ENCODE measurements at regions not wholly inside any gene's neighbourhood (a gene's known extent, or its start where the extent isn't known, plus 50 kb on each side); places are given as distances from the start of the nearest gene placed in this dataset.

DNA sequence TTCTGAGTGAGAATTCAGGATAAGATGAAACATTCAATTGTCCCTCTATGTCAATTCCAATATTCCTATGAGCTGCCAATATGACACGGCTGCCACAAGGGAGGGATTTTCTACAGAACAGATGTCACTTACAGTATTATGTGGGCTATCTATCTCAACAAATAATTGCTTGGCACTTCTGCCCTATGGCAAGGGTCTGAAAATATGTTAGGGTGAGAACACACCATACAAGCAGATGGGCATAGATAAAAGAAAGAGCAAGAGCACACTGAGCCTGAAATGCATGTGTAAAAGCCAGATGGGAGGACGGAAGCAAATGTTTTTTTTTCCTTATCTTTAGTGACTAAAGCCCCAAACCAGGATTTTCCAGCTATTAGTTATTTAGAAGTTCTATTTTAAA is 70.1 kb upstream of the TFEC start:
- no peak for TF ChIP-seq EZH2 (IDR thresholded peaks at IDR 0.05; ENCODE audit: low read length)
- TF ChIP-seq, protein P1, sequence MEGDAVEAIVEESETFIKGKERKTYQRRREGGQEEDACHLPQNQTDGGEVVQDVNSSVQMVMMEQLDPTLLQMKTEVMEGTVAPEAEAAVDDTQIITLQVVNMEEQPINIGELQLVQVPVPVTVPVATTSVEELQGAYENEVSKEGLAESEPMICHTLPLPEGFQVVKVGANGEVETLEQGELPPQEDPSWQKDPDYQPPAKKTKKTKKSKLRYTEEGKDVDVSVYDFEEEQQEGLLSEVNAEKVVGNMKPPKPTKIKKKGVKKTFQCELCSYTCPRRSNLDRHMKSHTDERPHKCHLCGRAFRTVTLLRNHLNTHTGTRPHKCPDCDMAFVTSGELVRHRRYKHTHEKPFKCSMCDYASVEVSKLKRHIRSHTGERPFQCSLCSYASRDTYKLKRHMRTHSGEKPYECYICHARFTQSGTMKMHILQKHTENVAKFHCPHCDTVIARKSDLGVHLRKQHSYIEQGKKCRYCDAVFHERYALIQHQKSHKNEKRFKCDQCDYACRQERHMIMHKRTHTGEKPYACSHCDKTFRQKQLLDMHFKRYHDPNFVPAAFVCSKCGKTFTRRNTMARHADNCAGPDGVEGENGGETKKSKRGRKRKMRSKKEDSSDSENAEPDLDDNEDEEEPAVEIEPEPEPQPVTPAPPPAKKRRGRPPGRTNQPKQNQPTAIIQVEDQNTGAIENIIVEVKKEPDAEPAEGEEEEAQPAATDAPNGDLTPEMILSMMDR (optimal IDR thresholded peaks at IDR 0.05 in 1 of 3, IDR thresholded peaks at IDR 0.05 in 1 of 3, conservative IDR thresholded peaks at IDR 0.05 in 1 of 3; ENCODE audit: extremely low read depth in 1 of 3, insufficient read depth in 2 of 3, low read length in 3 of 3), result no peak

Data from keratinocyte (primary cell).